Endothelial cell of umbilical vein (primary cell): ENCODE measurements at regions not wholly inside any gene's neighbourhood (a gene's known extent, or its start where the extent isn't known, plus 50 kb on each side); places are given as distances from the start of the nearest gene placed in this dataset.

Source experiments
- BruUV-seq: library from RNA; stranded (reverse); fragments of 400-500 nt; replicated peaks from 2 replicates; lab custom pipeline; 2021; lab: Mats Ljungman, UMichigan
- CTCF ChIA-PET: fragments of 300-600, 350-600 bp; sonication (Branson Sonifier 250); formaldehyde crosslinking; loops from one replicate; lab custom pipeline; 2021; ENCODE audit warnings: antibody characterized with exemption, inconsistent platforms; lab: Charles Lee
- POLR2A ChIA-PET: fragments of 300-600, 350-600 bp; sonication (Branson Sonifier 250); formaldehyde crosslinking; loops from one replicate; lab custom pipeline; 2021; ENCODE audit warnings: antibody characterized with exemption, inconsistent platforms; lab: Charles Lee
- DNase-seq: peaks from one replicate; pipeline ENCODE4 v3.0.0-alpha.2; 2011; ENCODE audit warnings: low read depth, low spot score
- FAIRE-seq: peaks from 2 replicates; lab custom pipeline; 2011; peaks lifted over from hg19 to GRCh38; lab: Jason Lieb, UNC
- H2AFZ ChIP-seq: 2 replicates; pipeline ENCODE4 v1.6.0; 2012; ENCODE audit warnings: low read depth, low read length, control low read depth, inconsistent platforms
- H3K27ac ChIP-seq: 2 replicates; pipeline ENCODE4 v1.5.1; 2011; ENCODE audit warnings: low read depth, mild to moderate bottlenecking, control low read depth, low read length, moderate library complexity; ENCODE audit not compliant: insufficient read depth
- H3K27me3 ChIP-seq, 2 experiments: 2 replicates each; pipeline versions ENCODE4 v1.6.0 to v1.6.1; 2011; ENCODE audit warnings: low read length in 2 of 2, mixed read lengths in 1 of 2; ENCODE audit not compliant: control insufficient read depth in 2 of 2, insufficient read depth in 2 of 2
- H3K36me3 ChIP-seq, 2 experiments: 2 replicates in 1 of 2; 3 replicates in 1 of 2; pipeline ENCODE4 v1.5.1; 2011; ENCODE audit warnings: low read length in 2 of 2, mild to moderate bottlenecking in 1 of 2, moderate library complexity in 1 of 2; ENCODE audit not compliant: control insufficient read depth in 2 of 2, insufficient read depth in 2 of 2; ENCODE audit errors: extremely low read depth in 1 of 2
- H3K4me1 ChIP-seq: 3 replicates; pipeline ENCODE4 v1.5.1; 2011; ENCODE audit warnings: mild to moderate bottlenecking, low read length; ENCODE audit not compliant: control insufficient read depth, insufficient read depth; ENCODE audit errors: extremely low read depth
- H3K4me2 ChIP-seq: 2 replicates; pipeline ENCODE4 v1.6.1; 2011; ENCODE audit warnings: low read length, control low read depth, mixed read lengths; ENCODE audit not compliant: insufficient read depth
- H3K4me3 ChIP-seq, 3 experiments: fragments of 200-600 bp in 1 of 3; sonication (generic), shearing (Covaris generic) in 1 of 3; replicated peaks in 1 of 3; 2 replicates each; pipeline ENCODE4 v1.5.1; 2011 to 2016; ENCODE audit warnings: control low read depth in 3 of 3, low read length in 3 of 3, mild to moderate bottlenecking in 2 of 3, inconsistent platforms in 1 of 3, low read depth in 1 of 3, moderate library complexity in 1 of 3; ENCODE audit not compliant: insufficient read depth in 1 of 3
- H3K79me2 ChIP-seq: 2 replicates; pipeline ENCODE4 v1.6.0; 2012; ENCODE audit warnings: low read length, inconsistent platforms; ENCODE audit not compliant: control insufficient read depth, insufficient read depth
- H3K9ac ChIP-seq: replicated peaks from 2 replicates; pipeline ENCODE3; 2011; ENCODE audit warnings: low read length, control low read depth; ENCODE audit not compliant: insufficient read depth; ENCODE audit errors: extremely low read depth
- H3K9me1 ChIP-seq: replicated peaks from 3 replicates; pipeline ENCODE4 v1.6.0; 2011; ENCODE audit warnings: mild to moderate bottlenecking, low read length; ENCODE audit not compliant: control insufficient read depth, insufficient read depth; ENCODE audit errors: extremely low read depth
- H3K9me3 ChIP-seq: replicated peaks from 2 replicates; pipeline ENCODE4 v1.5.1; 2012; ENCODE audit warnings: low read length, inconsistent platforms; ENCODE audit not compliant: control insufficient read depth, insufficient read depth
- H4K20me1 ChIP-seq: replicated peaks from 2 replicates; pipeline ENCODE3; 2011; ENCODE audit warnings: mild to moderate bottlenecking, low read length; ENCODE audit not compliant: control insufficient read depth, insufficient read depth; ENCODE audit errors: extremely low read depth
- EZH2 ChIP-seq: IDR thresholded peaks from 2 replicates; pipeline ENCODE4 v1.6.1; 2012; ENCODE audit warnings: borderline replicate concordance, low read depth, mild to moderate bottlenecking, moderate library complexity, low read length, inconsistent platforms; ENCODE audit not compliant: severe bottlenecking
- FOS ChIP-seq: IDR thresholded peaks from 2 replicates; pipeline ENCODE4 v1.6.1; 2011; ENCODE audit warnings: mild to moderate bottlenecking, low read length, moderate library complexity, borderline replicate concordance; ENCODE audit not compliant: insufficient read depth
- GATA2 ChIP-seq: IDR thresholded peaks from 2 replicates; pipeline ENCODE4 v1.7.0; 2011; ENCODE audit warnings: low read depth, mild to moderate bottlenecking, moderate library complexity, mixed read lengths, low read length; ENCODE audit not compliant: insufficient read length, insufficient read depth
- JUN ChIP-seq: IDR thresholded peaks from 2 replicates; pipeline ENCODE4 v1.6.1; 2011; ENCODE audit warnings: borderline replicate concordance, low read depth; ENCODE audit not compliant: insufficient read length, insufficient read depth
- MYC ChIP-seq: IDR thresholded peaks from one replicate; pipeline ENCODE4 v1.6.1; 2011; ENCODE audit warnings: mild to moderate bottlenecking, low read depth, low read length
- POLR2A ChIP-seq: IDR thresholded peaks from 2 replicates; pipeline ENCODE4 v1.6.1; 2012; ENCODE audit warnings: low read depth, mild to moderate bottlenecking, control low read depth, low read length
- POLR2AphosphoS5 ChIP-seq: IDR thresholded peaks from 2 replicates; pipeline ENCODE4 v1.6.1; 2012; ENCODE audit warnings: low read depth, mild to moderate bottlenecking, control low read depth, low read length, moderate library complexity; ENCODE audit not compliant: insufficient read depth
- dilution Hi-C: fragments of 300-500 bp; cut with MboI; formaldehyde crosslinking; loops from one replicate; pipeline ENCODE4 v1.15.0; 2019; ENCODE audit warnings: low sequenced_read_pairs; ENCODE audit not compliant: extremely low pct_ligation_motif_present
- intact Hi-C: fragments of 100-400 bp; cut with micrococcal nuclease; formaldehyde crosslinking; loops from one replicate; pipeline ENCODE4 v1.10.0; 2022
- TF ChIP-seq, protein P1 (sequence below), 2 donors: IDR thresholded peaks; 1 replicate in 1 of 2; 2 replicates in 1 of 2; pipeline ENCODE4 v1.5.1; 2011; ENCODE audit warnings: low read length in 2 of 2, mild to moderate bottlenecking in 2 of 2, moderate library complexity in 2 of 2, control low read depth in 1 of 2, inconsistent platforms in 1 of 2, low read depth in 1 of 2; ENCODE audit not compliant: insufficient read depth in 1 of 2; ENCODE audit errors: extremely low read depth in 1 of 2
- TF ChIP-seq, protein P2 (sequence below): IDR thresholded peaks from 2 replicates; pipeline ENCODE4 v1.6.1; 2011; ENCODE audit not compliant: insufficient read depth, insufficient read length

DNA sequence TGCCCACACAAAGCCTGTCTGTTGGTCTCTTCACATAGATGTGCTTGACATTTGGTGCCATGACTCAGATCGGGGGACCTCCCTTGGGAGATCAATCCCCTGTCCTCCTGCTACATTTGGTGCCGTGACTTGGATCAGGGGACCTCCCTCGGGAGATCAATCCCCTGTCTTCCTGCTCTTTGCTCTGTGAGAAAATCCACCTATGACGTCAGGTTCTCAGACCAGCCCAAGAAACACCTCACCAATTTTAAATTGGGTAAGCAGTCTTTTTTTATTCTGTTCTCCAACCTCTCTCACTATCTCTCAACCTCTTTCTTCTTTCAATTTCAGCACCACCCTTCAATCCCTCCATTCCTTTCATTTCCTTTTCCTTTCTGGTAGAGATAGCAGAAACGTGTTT, 159.6 kb upstream of the AGTR2 start:
- Histone ChIP-seq H2AFZ (no peak overlapping the region), H3K27me3 (no peaks in the 10 kb centered on the region), H3K9me1 (no peaks in the 10 kb centered on the region), H3K36me3 (no peaks in the 10 kb centered on the region), H3K27ac (no peak overlapping the region), H3K4me2 (no peak overlapping the region), H4K20me1 (no peaks in the 10 kb centered on the region), H3K9me3 (no peaks in the 10 kb centered on the region), H3K4me3 (no peak overlapping the region), H3K9ac (no peak overlapping the region), H3K79me2 (no peaks in the 10 kb centered on the region), H3K4me1 (no peaks in the 10 kb centered on the region)
- CTCF ChIA-PET, result no interaction called here
- POLR2A ChIA-PET, result no interaction called here
- DNase-seq (no peak), FAIRE-seq (no peak)
- no TSS peak for BruUV-seq
- TF ChIP-seq JUN (no peak), POLR2AphosphoS5 (no peak), POLR2A (no peak), EZH2 (no peak), GATA2 (no peak), FOS (no peak), MYC (no peak)
- TF ChIP-seq, protein P1, sequence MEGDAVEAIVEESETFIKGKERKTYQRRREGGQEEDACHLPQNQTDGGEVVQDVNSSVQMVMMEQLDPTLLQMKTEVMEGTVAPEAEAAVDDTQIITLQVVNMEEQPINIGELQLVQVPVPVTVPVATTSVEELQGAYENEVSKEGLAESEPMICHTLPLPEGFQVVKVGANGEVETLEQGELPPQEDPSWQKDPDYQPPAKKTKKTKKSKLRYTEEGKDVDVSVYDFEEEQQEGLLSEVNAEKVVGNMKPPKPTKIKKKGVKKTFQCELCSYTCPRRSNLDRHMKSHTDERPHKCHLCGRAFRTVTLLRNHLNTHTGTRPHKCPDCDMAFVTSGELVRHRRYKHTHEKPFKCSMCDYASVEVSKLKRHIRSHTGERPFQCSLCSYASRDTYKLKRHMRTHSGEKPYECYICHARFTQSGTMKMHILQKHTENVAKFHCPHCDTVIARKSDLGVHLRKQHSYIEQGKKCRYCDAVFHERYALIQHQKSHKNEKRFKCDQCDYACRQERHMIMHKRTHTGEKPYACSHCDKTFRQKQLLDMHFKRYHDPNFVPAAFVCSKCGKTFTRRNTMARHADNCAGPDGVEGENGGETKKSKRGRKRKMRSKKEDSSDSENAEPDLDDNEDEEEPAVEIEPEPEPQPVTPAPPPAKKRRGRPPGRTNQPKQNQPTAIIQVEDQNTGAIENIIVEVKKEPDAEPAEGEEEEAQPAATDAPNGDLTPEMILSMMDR (IDR thresholded peaks at IDR 0.05; ENCODE audit: extremely low read depth in 1 of 2, insufficient read depth in 1 of 2, low read depth in 1 of 2, low read length in 2 of 2), result no peak
- TF ChIP-seq, protein P2, sequence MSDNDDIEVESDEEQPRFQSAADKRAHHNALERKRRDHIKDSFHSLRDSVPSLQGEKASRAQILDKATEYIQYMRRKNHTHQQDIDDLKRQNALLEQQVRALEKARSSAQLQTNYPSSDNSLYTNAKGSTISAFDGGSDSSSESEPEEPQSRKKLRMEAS, result no peak
- intact Hi-C loops (no loop called here), dilution Hi-C loops (no loop called here)
